ENCODE measurements at regions not wholly inside any gene's neighbourhood (a gene's known extent, or its start where the extent isn't known, plus 50 kb on each side); places are given as distances from the start of the nearest gene placed in this dataset.

DNA sequence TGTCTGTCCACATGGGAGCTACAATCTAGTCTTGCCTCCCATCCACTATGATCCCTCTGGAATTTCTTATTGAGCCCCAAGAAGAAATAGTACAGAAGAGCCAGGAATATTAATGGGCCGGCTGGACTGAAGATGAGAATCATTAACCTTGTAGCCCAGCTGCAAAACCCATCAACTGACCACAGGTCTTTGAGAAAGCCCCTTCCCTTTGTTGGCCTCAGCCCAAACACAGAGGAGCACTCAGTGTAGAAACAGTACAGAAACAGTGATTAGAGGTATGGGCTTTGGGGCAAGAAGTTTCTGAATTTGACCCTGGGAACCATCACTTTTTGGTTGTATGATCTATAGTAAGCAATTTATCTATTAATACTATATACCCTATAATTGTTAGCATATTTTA lies 76.8 kb upstream of the RAB40AL start:
- H3K27ac ChIP-seq (ENCODE audit: low read depth in 1 of 3, low read length in 2 of 3), result no peak overlapping the region
- H3K4me1 ChIP-seq (ENCODE audit: control insufficient read depth in 3 of 3, insufficient read depth in 2 of 3, low read depth in 1 of 3, low read length in 2 of 3), result no peaks in the 10 kb centered on the region
- H3K9me3 ChIP-seq (ENCODE audit: control insufficient read depth in 2 of 2, insufficient read depth in 1 of 2, low read depth in 1 of 2, low read length in 1 of 2), result no peaks in the 10 kb centered on the region
- DNase-seq, result no peak
- 78 to 95% (median 85%) methylated on average over 1 of the region's 1 CpG for WGBS, 3 donors
- peaks cover 0 to 7% (median 2%) of the 10 kb centered on the region in 3 donors for H3K36me3 ChIP-seq (ENCODE audit: control insufficient read depth in 3 of 3, insufficient read depth in 2 of 3, low read depth in 1 of 3, low read length in 3 of 3)
- no peaks in the 10 kb centered on the region for H3K27me3 ChIP-seq (ENCODE audit: control insufficient read depth in 3 of 3, insufficient read depth in 3 of 3, low read length in 3 of 3)
- FAIRE-seq, result no peak
- H3K4me3 ChIP-seq (ENCODE audit: low read depth in 1 of 3, low read length in 3 of 3), result no peak overlapping the region

GRCh38 chrX:102863735-102864134 lies 73.3 kb upstream of the RAB40AL start:
- no peak overlapping the region for H3K4me3 ChIP-seq (ENCODE audit: low read depth in 1 of 3, low read length in 3 of 3)
- H3K4me1 ChIP-seq (ENCODE audit: control insufficient read depth in 3 of 3, insufficient read depth in 2 of 3, low read depth in 1 of 3, low read length in 2 of 3), result no peaks in the 10 kb centered on the region
- no peak for FAIRE-seq
- no peaks in the 10 kb centered on the region for H3K27me3 ChIP-seq (ENCODE audit: control insufficient read depth in 3 of 3, insufficient read depth in 3 of 3, low read length in 3 of 3)
- no peak overlapping the region for H3K27ac ChIP-seq (ENCODE audit: low read depth in 1 of 3, low read length in 2 of 3)
- peaks cover 0 to 10% (median 4%) of the 10 kb centered on the region in 3 donors for H3K36me3 ChIP-seq (ENCODE audit: control insufficient read depth in 3 of 3, insufficient read depth in 2 of 3, low read depth in 1 of 3, low read length in 3 of 3)
- peak; percentile 70 to 79 for DNase-seq
- H3K9me3 ChIP-seq (ENCODE audit: control insufficient read depth in 2 of 2, insufficient read depth in 1 of 2, low read depth in 1 of 2, low read length in 1 of 2), result no peaks in the 10 kb centered on the region
- 0 to 2% (median 0%) methylated on average over 4 of the region's 4 CpGs for WGBS, 3 donors

- peaks cover 0 to 4% (median 4%) of the 10 kb centered on the region in 3 donors for H3K36me3 ChIP-seq (ENCODE audit: control insufficient read depth in 3 of 3, insufficient read depth in 2 of 3, low read depth in 1 of 3, low read length in 3 of 3)
- no peak for DNase-seq
- no peak for FAIRE-seq
- no peaks in the 10 kb centered on the region for H3K27me3 ChIP-seq (ENCODE audit: control insufficient read depth in 3 of 3, insufficient read depth in 3 of 3, low read length in 3 of 3)
- no peaks in the 10 kb centered on the region for H3K9me3 ChIP-seq (ENCODE audit: control insufficient read depth in 2 of 2, insufficient read depth in 1 of 2, low read depth in 1 of 2, low read length in 1 of 2)
- H3K4me1 ChIP-seq (ENCODE audit: control insufficient read depth in 3 of 3, insufficient read depth in 2 of 3, low read depth in 1 of 3, low read length in 2 of 3), result no peaks in the 10 kb centered on the region
- WGBS, 3 donors, result 61 to 82% (median 82%) methylated on average over 2 of the region's 2 CpGs
- H3K4me3 ChIP-seq (ENCODE audit: low read depth in 1 of 3, low read length in 3 of 3), result no peak overlapping the region
- no peak overlapping the region for H3K27ac ChIP-seq (ENCODE audit: low read depth in 1 of 3, low read length in 2 of 3)
These were observed 70.0 kb upstream of the RAB40AL start for GRCh38 chrX:102866981-102867656.

DNA sequence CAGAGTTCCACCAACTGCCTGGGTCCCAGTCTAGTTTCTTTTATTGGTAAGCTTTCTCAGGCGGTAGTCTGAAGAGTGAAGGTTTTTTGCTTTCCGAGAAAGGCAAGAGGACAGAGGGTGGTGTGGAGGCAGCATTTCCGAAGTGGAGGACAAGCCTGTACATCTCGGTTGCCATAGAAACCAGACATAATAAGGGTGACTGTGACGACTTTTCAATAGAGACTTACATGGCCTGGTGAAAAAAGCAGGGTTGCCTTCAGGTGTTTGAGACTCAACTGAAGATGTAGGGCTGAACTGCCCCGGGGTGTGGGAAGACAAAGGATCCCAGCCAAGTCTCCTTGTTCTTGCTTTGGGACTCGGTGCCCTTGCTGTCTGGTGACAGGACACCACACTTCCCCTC lies 53.6 kb upstream of the RAB40AL start:
- FAIRE-seq (no peak), DNase-seq (no peak)
- Histone ChIP-seq H3K9me3 (ENCODE audit: control insufficient read depth in 2 of 2, insufficient read depth in 1 of 2, low read depth in 1 of 2, low read length in 1 of 2) (no peaks in the 10 kb centered on the region), H3K27ac (ENCODE audit: low read depth in 1 of 3, low read length in 2 of 3) (no peak overlapping the region), H3K36me3 (ENCODE audit: control insufficient read depth in 3 of 3, insufficient read depth in 2 of 3, low read depth in 1 of 3, low read length in 3 of 3) (peaks cover 0 to 10% (median 2%) of the 10 kb centered on the region in 3 donors), H3K4me1 (ENCODE audit: control insufficient read depth in 3 of 3, insufficient read depth in 2 of 3, low read depth in 1 of 3, low read length in 2 of 3) (no peaks in the 10 kb centered on the region), H3K27me3 (ENCODE audit: control insufficient read depth in 3 of 3, insufficient read depth in 3 of 3, low read length in 3 of 3) (no peaks in the 10 kb centered on the region), H3K4me3 (ENCODE audit: low read depth in 1 of 3, low read length in 3 of 3) (no peak overlapping the region)
- 76 to 95% (median 87%) methylated on average over 7 of the region's 7 CpGs for WGBS, 3 donors
